ENCODE measurements at regions not wholly inside any gene's neighbourhood (a gene's known extent, or its start where the extent isn't known, plus 50 kb on each side); places are given as distances from the start of the nearest gene placed in this dataset.

DNA sequence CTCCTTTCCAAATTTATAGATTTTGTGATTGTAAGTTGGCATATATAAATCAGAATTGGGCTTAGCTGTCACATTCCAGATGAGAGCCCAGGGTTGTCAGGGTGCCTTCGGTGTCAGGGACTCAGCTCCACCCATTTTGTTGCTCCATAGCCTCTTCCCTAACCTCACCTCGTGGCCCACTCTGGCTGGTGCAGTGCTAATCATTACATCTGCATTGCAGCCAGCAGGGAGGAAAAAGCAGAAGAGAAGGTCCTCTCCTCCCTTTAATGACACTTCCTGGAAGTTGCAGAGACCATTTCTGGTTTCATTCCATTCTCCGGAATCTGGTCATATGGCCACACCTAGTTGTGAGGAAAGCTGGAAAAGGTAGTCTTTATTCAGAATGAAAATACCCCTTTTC is 113.3 kb downstream of the CCT6B start:
- no peak overlapping the region for H3K4me3 ChIP-seq (ENCODE audit: low read depth, low read length)
- TF ChIP-seq, protein P1, sequence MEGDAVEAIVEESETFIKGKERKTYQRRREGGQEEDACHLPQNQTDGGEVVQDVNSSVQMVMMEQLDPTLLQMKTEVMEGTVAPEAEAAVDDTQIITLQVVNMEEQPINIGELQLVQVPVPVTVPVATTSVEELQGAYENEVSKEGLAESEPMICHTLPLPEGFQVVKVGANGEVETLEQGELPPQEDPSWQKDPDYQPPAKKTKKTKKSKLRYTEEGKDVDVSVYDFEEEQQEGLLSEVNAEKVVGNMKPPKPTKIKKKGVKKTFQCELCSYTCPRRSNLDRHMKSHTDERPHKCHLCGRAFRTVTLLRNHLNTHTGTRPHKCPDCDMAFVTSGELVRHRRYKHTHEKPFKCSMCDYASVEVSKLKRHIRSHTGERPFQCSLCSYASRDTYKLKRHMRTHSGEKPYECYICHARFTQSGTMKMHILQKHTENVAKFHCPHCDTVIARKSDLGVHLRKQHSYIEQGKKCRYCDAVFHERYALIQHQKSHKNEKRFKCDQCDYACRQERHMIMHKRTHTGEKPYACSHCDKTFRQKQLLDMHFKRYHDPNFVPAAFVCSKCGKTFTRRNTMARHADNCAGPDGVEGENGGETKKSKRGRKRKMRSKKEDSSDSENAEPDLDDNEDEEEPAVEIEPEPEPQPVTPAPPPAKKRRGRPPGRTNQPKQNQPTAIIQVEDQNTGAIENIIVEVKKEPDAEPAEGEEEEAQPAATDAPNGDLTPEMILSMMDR (IDR thresholded peaks at IDR 0.05; ENCODE audit: low read depth, low read length, missing control alignments), result no peak
- no peak for DNase-seq (ENCODE audit: low read depth)

DNA sequence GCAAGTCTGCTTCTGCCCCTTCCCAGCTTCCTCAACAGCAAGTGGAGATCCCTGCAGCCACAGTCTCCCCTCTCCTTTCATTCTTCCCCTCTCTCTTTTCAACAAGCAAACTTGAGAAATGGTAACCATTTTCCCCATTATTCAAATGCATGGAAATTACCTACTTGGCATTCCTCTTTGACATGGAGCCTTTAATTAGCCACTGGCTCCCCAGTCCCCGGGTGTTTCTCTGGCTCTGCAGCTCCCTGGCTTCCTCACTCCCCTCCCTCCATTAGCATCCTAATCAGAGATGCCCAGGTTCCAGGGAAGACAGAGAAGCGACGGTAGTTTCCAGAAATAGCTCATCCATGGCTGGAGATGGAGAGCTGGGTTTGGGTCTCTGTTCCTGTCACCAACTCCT is 116.0 kb downstream of the CCT6B start:
- TF ChIP-seq, protein P1 (IDR thresholded peaks at IDR 0.05; ENCODE audit: low read depth, low read length, missing control alignments), result no peak
- no peak for DNase-seq (ENCODE audit: low read depth)
- no peak overlapping the region for H3K4me3 ChIP-seq (ENCODE audit: low read depth, low read length)

DNA sequence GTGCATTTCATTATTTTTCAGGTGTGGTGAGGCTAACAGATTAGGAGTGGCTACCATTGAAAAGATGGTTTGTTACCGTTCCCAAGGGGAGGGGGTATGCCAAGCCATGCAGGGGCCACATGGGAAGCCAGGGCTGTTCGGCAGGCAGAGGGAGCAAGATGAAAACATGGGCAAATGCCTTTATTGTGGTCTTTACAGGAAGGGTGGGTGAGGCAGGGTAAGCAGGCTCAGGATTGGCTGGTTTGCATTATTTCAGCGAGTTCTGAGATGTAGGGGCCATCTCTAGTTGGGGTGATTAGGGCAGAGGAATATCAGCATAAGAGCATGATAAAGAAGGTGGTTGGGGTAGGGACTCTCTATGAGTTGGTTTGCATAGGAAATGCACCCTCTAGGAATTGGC is 117.6 kb downstream of the CCT6B start:
- TF ChIP-seq, protein P1 (IDR thresholded peaks at IDR 0.05; ENCODE audit: low read depth, low read length, missing control alignments), result no peak
- H3K4me3 ChIP-seq (ENCODE audit: low read depth, low read length), result no peak overlapping the region
- no peak for DNase-seq (ENCODE audit: low read depth)

DNA sequence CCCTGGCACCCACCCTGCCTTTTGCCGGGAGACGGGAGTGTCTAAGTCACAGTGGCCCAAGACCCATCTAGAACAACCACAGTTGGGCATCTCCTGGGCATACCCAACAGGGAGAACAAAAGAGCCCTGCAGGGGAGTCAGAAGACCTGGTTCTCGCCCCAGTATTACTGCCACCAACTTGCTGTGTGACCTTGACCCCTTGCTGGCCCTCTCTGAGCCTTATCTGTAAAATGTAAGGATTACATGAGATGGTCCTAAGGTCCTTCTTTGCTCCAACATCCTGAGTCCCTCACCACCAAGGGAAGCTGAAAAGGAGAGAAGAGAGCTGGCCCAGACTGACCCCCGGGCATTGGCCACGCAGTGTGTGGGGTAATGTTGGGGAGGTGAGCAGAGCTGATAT is 119.0 kb downstream of the CCT6B start:
- DNase-seq (ENCODE audit: low read depth), result no peak
- TF ChIP-seq, protein P1 (IDR thresholded peaks at IDR 0.05; ENCODE audit: low read depth, low read length, missing control alignments), result no peak
- no peak overlapping the region for H3K4me3 ChIP-seq (ENCODE audit: low read depth, low read length)

DNA sequence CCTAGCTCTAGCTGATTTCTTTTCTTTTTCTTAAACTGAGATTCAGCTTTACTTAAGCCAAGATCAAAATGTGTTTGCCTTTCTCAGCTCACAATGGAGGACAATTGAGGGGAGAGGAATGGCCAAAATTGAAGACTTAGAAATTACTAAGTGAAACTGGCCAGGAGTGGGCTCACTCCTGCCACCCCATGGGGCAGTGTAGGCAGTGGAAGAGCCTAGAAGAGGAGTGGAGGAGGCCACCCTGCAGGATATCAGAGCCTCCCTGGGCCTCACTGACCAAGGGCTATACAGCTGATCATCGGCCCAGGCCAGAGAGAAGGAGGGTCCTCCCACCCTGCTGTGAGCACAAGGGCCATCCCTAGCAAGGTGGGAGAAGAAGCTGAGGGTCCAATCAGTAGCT is 119.8 kb downstream of the CCT6B start:
- no peak for DNase-seq (ENCODE audit: low read depth)
- no peak overlapping the region for H3K4me3 ChIP-seq (ENCODE audit: low read depth, low read length)
- TF ChIP-seq, protein P1 (IDR thresholded peaks at IDR 0.05; ENCODE audit: low read depth, low read length, missing control alignments), result no peak

DNA sequence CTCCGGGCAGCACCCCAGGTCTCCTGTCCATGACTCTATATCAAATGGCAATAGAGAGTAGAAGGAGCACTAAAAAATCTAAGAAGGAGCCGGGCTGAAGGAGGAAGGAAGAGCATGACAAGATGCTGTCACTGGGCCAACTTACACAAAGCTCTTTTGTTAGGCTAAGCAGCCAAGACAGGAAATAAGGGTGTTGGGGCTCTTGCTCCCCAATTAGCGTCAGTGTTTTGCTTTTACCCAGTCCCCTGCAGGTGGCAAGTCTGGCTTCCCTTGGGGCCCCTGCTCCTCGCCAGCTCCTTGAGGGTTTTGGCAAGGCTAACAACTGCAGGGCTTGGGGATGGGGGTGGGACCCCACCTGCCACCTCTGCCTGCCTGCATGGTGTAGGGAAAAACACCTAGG is 120.5 kb downstream of the CCT6B start:
- TF ChIP-seq, protein P1 (IDR thresholded peaks at IDR 0.05; ENCODE audit: low read depth, low read length, missing control alignments), result no peak
- DNase-seq (ENCODE audit: low read depth), result no peak
- no peak overlapping the region for H3K4me3 ChIP-seq (ENCODE audit: low read depth, low read length)

DNA sequence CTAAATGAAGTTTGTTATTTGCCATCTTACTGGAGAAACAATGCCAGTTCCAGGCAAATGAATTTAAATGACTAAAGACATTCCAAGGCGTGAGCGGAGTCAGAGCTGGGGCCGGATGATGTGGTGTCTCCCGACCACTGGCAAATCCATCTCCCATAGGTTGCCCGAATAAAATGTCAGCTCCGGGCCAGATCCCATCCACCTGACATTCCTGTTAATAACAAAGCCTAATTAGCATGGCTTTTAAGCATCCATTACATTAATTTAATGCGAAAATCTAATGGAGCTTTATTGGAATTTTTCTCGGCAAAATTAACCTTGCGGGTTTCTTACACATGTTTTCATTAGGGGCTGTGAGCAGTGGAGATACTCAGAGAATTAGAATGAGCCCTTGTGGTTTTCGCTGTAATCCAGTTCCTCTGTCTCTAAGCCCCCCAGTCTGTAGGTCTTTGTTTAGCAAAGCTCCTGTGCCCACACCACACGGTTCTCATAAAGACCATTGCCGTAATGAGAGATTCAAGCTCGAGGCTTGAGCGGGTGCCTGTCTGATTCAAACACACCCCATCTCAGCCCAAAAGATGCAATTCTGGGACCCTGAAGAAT is 123.3 kb downstream of the CCT6B start:
- DNase-seq (ENCODE audit: low read depth), result no peak
- TF ChIP-seq, protein P1 (IDR thresholded peaks at IDR 0.05; ENCODE audit: low read depth, low read length, missing control alignments), result no peak
- no peak overlapping the region for H3K4me3 ChIP-seq (ENCODE audit: low read depth, low read length)

Measured in GM12864 (cell line).